ENCODE measurements at regions not wholly inside any gene's neighbourhood (a gene's known extent, or its start where the extent isn't known, plus 50 kb on each side); places are given as distances from the start of the nearest gene placed in this dataset.

DNA sequence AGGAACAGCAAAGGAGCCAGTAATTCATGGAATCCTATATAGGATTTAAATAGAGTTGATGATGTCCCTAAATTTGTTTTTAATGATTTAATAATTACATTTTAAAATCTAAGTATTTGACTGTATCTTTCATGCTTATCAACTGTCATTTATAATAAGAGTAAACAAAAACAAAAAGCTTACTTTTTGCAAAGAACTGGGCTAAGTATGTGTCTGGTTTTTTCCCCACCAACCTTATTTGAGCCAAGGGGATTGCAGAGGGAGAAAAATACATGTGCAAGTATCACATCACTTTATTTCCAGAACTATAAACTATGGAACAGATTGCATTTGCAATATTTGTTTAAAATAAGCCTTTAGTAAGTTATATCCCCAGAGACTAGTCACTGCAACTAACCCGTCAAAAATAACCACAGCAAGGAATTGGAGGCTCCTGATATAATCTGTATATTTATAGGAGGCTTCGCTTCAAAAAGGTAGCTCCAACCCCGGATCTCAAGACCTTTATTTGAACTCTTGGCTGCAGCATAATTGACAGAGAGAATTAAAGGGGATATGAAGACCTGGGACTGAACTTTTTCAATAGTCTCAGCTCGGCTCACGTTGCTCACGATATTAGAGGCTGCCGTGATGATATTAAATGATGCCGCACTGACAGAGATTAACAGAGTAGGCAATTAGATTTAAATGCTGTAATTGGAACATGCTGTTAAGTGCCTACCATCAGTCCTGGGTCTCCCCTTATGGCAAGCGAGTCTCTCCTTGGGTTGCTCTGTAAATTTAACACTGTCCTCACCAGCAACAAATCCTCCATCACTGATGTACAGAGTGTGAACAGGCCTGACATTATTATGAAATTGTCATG lies 329.1 kb upstream of the NFIA start:
- no peak overlapping the region for H3K4me3 Mint-ChIP-seq
- H3K27ac Mint-ChIP-seq, result no peak overlapping the region
- no peaks in the 10 kb centered on the region for H3K4me1 Mint-ChIP-seq (ENCODE audit: low read depth)
- H3K9me3 Mint-ChIP-seq, result no peaks in the 10 kb centered on the region
- no peaks in the 10 kb centered on the region for H3K36me3 Mint-ChIP-seq (ENCODE audit: low read depth)
- no peaks in the 10 kb centered on the region for H3K27me3 Mint-ChIP-seq (ENCODE audit: low read depth)

DNA sequence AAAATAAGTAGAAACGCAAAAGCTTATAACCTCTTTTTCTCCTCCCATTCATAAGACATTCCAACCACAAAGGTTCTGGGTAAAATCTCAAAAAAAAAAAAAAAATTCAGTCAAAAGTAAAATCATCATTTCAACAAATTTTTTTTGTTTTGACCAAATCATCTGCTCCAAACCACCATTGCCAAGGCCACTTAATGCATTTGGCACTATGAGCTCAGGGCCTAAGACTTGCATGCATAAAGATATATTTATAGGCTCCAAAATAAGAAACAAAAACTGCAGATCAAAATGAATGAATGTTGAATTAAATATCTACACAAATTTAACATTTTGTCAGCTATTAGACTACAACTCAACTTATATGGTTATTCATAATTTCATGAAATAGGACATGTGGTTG lies 331.1 kb upstream of the NFIA start:
- Mint-ChIP-seq H3K27me3 (ENCODE audit: low read depth) (no peaks in the 10 kb centered on the region), H3K36me3 (ENCODE audit: low read depth) (no peaks in the 10 kb centered on the region), H3K9me3 (no peaks in the 10 kb centered on the region), H3K4me1 (ENCODE audit: low read depth) (no peaks in the 10 kb centered on the region), H3K27ac (no peak overlapping the region), H3K4me3 (no peak overlapping the region)

DNA sequence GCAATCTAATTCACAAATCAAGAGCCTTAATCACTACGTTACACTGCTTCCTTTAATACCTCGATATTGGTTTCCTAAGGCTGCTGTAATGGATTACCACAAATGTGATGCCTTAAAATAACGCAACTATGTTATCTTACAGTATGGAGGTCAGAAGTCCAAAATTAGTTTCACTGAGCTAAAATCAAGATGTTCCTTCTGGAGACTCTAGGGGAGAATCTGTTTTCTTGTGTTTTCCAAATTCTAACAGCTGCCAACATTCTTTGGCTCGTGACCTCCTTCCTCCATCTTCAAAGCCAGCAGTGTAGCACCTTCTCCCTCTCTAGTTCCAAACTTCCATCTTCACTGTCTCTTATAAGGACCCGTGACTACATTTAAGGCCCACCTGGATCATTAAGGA lies 335.0 kb upstream of the NFIA start:
- no peak overlapping the region for H3K27ac Mint-ChIP-seq
- no peaks in the 10 kb centered on the region for H3K27me3 Mint-ChIP-seq (ENCODE audit: low read depth)
- H3K9me3 Mint-ChIP-seq, result no peaks in the 10 kb centered on the region
- H3K4me1 Mint-ChIP-seq (ENCODE audit: low read depth), result no peaks in the 10 kb centered on the region
- H3K36me3 Mint-ChIP-seq (ENCODE audit: low read depth), result no peaks in the 10 kb centered on the region
- no peak overlapping the region for H3K4me3 Mint-ChIP-seq

DNA sequence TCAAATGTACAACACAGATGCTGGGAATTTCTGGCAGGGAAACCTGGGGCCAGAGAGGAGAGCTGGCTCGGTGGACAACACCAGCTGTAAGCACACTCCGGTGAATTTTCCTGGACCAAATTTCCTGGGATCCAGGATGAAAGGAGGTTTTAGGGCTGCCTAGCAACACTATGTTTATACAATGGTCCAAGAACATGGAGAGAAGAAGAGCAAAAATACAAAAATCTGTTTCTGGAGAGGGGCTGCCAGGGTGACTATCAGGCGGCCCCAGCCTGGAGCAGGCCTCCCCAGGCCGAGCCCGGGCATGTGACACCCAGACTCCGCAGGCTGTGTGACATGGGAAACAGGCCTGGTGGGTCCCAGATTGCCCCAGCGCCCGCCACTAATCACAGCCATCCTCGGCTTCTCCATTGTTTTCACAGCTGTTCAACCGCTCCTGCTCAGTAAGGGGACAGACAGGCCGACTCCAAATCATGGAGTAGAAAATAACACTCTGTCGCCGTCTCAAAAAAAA lies 336.0 kb upstream of the NFIA start:
- no peaks in the 10 kb centered on the region for H3K27me3 Mint-ChIP-seq (ENCODE audit: low read depth)
- no peaks in the 10 kb centered on the region for H3K9me3 Mint-ChIP-seq
- H3K27ac Mint-ChIP-seq, result no peak overlapping the region
- H3K36me3 Mint-ChIP-seq (ENCODE audit: low read depth), result no peaks in the 10 kb centered on the region
- H3K4me3 Mint-ChIP-seq, result no peak overlapping the region
- no peaks in the 10 kb centered on the region for H3K4me1 Mint-ChIP-seq (ENCODE audit: low read depth)

DNA sequence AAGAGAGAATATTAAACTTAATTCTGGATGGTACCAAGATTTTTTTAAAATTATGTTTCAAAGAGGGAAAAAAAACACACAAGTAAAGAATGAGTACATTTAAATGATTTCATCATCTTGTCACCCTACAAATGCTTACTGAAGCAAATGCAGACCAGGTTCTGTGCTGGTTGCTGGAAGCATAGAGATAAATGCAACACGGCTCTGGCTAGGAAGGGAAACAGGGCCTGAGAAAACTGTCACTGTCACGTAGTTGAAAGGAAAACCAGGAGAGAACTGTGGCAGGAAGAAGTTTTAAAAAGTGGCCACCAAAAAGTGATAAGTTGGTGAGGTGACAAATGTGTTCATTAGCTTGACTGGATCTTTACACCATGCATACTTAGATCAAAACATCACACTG lies 336.9 kb upstream of the NFIA start:
- Mint-ChIP-seq H3K4me1 (ENCODE audit: low read depth) (no peaks in the 10 kb centered on the region), H3K27ac (no peak overlapping the region), H3K4me3 (no peak overlapping the region), H3K9me3 (no peaks in the 10 kb centered on the region), H3K36me3 (ENCODE audit: low read depth) (no peaks in the 10 kb centered on the region), H3K27me3 (ENCODE audit: low read depth) (no peaks in the 10 kb centered on the region)

DNA sequence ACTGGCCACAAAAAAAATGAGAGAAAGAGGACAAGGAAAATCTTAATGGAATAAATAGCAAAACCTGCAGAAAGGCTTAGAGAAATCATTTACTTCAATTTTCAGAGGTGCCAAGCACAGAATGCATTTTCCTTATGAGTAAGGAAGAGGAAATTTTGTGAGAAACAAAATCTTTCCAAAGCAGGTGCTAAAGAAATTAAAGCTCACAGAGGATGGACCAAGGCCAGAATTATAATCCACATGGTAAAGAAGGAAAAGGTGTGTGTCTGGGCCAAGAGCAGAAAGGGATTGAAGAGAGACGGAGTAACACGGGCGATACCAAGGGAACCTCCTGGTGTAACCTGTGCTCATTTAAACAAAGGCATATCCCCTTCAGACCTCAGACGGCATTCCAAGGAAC lies 340.0 kb upstream of the NFIA start:
- H3K4me1 Mint-ChIP-seq (ENCODE audit: low read depth), result no peaks in the 10 kb centered on the region
- no peak overlapping the region for H3K27ac Mint-ChIP-seq
- H3K4me3 Mint-ChIP-seq, result no peak overlapping the region
- H3K9me3 Mint-ChIP-seq, result no peaks in the 10 kb centered on the region
- H3K36me3 Mint-ChIP-seq (ENCODE audit: low read depth), result no peaks in the 10 kb centered on the region
- H3K27me3 Mint-ChIP-seq (ENCODE audit: low read depth), result no peaks in the 10 kb centered on the region

DNA sequence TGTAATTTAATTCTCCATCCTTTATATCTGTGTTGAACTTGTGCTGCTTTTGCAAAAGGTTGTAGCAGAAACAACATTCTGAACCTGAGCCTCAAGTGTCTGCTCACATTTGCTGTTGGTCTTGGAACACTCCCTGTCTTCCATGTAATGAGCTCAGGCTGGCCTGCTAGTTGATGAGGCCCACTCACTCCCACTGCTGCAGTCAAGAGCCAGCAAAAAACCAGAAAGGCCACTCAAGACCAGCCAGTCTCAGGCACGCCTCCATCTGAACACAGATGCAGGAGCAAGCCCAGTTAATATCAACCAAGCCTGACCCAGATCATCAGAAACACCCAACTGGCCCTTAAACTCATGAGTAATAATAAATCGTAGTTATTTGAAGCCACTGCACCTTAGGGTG lies 342.2 kb upstream of the NFIA start:
- no peaks in the 10 kb centered on the region for H3K27me3 Mint-ChIP-seq (ENCODE audit: low read depth)
- no peaks in the 10 kb centered on the region for H3K4me1 Mint-ChIP-seq (ENCODE audit: low read depth)
- H3K27ac Mint-ChIP-seq, result no peak overlapping the region
- no peaks in the 10 kb centered on the region for H3K9me3 Mint-ChIP-seq
- no peaks in the 10 kb centered on the region for H3K36me3 Mint-ChIP-seq (ENCODE audit: low read depth)
- H3K4me3 Mint-ChIP-seq, result no peak overlapping the region

DNA sequence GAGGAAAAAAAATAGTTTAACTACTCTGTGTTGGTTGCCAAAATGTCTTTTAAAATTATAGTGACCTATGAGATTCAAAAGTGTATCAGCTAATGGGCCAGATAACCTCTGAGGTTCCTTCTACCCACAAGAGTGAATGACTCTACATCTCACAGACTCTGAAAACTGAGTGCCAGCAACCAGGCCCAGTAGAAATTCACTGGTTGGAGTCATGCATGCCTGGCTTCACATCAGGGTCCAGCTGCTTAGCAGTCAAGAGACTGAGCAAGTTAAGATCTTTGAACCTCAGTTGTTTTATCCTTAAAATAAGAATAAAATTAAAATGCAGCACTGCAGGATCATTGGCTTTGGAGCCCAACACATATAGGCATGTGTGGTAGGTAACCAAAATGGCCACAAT lies 342.6 kb upstream of the NFIA start:
- Mint-ChIP-seq H3K4me1 (ENCODE audit: low read depth) (no peaks in the 10 kb centered on the region), H3K27me3 (ENCODE audit: low read depth) (no peaks in the 10 kb centered on the region), H3K36me3 (ENCODE audit: low read depth) (no peaks in the 10 kb centered on the region), H3K9me3 (no peaks in the 10 kb centered on the region), H3K27ac (no peak overlapping the region), H3K4me3 (no peak overlapping the region)

DNA sequence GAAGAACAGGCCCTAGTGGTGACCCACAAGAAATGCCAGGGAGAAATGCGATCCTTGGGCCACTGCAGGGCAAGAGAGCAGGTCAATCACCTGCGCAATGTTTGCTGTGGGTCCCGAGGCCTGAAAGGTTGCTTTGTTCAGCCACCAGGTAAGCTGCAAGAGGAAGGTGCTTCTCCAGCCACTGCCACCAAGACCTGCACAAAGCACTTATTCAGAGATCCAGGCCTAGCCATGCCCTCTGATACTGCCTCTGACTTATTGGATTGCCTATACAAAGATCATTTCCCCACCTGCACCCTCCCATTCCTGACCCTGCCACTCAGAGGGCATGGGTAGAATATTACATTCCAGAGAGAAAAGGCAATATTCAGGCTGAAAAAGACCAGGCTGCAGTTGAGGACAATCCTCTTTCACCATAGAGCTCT lies 349.4 kb upstream of the NFIA start:
- no peaks in the 10 kb centered on the region for H3K4me1 Mint-ChIP-seq (ENCODE audit: low read depth)
- H3K9me3 Mint-ChIP-seq, result no peaks in the 10 kb centered on the region
- H3K27me3 Mint-ChIP-seq (ENCODE audit: low read depth), result no peaks in the 10 kb centered on the region
- H3K36me3 Mint-ChIP-seq (ENCODE audit: low read depth), result no peaks in the 10 kb centered on the region
- H3K4me3 Mint-ChIP-seq, result no peak overlapping the region
- H3K27ac Mint-ChIP-seq, result no peak overlapping the region

DNA sequence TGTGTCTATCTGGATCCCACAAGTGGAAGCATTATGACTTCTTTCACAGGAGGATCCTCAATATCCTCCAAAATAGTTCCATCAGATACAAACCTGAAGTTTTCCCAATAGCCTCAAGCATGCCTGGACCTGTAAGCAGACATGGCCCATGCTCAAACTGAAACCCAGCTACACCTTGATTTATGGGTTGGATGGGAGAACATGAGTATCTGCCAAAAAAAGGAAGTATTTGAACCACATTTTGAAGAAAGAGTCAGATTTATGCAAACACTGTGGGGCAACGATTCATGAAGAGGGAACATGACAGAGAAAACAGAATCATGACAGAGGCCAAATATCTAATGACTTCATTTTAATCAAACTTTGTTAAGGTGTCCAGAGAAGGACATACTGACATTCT lies 351.0 kb upstream of the NFIA start:
- H3K27me3 Mint-ChIP-seq (ENCODE audit: low read depth), result no peaks in the 10 kb centered on the region
- no peak overlapping the region for H3K4me3 Mint-ChIP-seq
- H3K36me3 Mint-ChIP-seq (ENCODE audit: low read depth), result no peaks in the 10 kb centered on the region
- no peaks in the 10 kb centered on the region for H3K9me3 Mint-ChIP-seq
- H3K27ac Mint-ChIP-seq, result no peak overlapping the region
- no peaks in the 10 kb centered on the region for H3K4me1 Mint-ChIP-seq (ENCODE audit: low read depth)

DNA sequence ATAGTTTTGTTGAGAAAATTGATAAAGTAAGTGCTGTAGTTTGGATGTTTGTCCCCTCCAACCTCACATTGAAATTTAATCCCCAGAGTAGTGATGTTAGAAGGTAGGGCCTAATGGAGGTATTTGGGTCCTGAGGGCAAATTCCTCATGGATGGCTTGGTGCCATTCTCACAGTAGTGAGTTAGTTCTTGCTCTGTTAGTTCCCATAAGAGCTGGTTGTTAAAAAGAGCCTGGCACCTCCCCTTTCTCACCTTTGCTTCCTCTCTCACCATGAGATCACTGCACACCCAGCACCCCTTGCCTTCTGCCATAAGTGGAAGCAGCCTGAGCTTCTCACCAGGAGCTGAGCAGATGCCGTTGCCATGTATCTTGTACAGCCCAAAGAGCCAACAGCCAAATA lies 354.8 kb upstream of the NFIA start:
- Mint-ChIP-seq H3K4me3 (no peak overlapping the region), H3K36me3 (ENCODE audit: low read depth) (no peaks in the 10 kb centered on the region)

DNA sequence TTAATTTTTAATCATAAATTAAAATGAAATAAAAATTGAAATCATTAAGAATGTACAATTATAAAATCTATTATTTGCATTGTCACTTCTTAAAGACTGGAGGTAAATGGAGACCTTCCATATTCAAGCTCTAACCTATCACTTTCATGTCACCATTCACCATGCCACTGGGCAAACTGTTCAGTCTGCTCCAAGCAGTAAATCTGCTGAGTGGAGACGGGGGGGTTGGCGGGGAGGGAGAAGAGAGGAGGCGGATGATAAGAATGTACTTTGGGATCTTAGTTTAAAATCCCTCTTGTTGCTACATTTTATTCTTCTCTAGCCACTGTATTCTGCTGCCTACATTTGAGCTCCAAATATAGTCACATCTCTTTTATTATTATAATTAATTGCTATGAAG lies 365.9 kb upstream of the NFIA start:
- H3K9me3 Mint-ChIP-seq, result peaks cover 2% of the 10 kb centered on the region
- no peak overlapping the region for H3K4me3 Mint-ChIP-seq
- no peak overlapping the region for H3K27ac Mint-ChIP-seq
- no peaks in the 10 kb centered on the region for H3K36me3 Mint-ChIP-seq (ENCODE audit: low read depth)
- H3K4me1 Mint-ChIP-seq (ENCODE audit: low read depth), result no peaks in the 10 kb centered on the region
- no peaks in the 10 kb centered on the region for H3K27me3 Mint-ChIP-seq (ENCODE audit: low read depth)

More for the DNA sequence above, 354.8 kb upstream of the NFIA start:
- Mint-ChIP-seq H3K4me1 (ENCODE audit: low read depth) (no peaks in the 10 kb centered on the region), H3K9me3 (no peaks in the 10 kb centered on the region), H3K27me3 (ENCODE audit: low read depth) (no peaks in the 10 kb centered on the region), H3K27ac (no peak overlapping the region)

DNA sequence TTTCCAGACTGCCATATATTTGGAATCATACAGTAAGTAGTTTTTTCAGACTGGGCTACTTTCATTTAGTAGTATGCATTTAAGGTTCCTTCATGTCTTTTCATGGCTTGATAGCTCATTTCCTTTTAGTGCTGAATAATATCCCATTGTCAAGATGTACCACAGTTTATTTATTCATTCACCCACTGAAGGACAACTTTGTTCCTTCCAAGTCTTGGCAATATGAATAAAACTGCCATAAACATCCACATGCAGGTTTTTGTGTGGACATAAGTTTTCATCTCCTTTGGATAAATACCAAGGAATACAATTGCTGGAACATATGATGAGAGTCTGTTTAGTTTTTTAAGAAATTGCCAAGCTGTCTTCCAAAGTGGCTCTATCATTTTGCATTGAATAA lies 366.4 kb upstream of the NFIA start:
- Mint-ChIP-seq H3K27ac (no peak overlapping the region), H3K4me1 (ENCODE audit: low read depth) (no peaks in the 10 kb centered on the region)

DNA sequence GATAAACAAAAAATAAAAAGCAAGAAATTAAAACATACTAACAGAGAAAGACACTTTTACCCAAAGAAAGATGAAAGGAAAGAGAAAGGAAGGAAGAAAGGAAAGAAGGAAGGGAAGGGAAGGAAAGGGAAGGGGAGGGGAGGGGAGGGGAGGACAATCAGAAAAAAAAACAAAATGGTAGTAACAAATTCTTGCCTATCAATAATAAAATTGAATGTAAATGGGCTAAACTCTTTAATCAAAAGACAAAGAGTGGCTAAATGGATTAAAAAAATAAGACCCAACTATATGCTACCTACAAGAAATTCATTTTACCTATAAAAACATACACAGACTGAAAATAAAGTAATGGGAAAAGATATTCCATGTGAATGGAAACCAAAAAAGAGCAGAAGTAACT lies 372.9 kb upstream of the NFIA start:
- H3K4me3 Mint-ChIP-seq, result no peak overlapping the region
- H3K27ac Mint-ChIP-seq, result no peak overlapping the region
- no peaks in the 10 kb centered on the region for H3K36me3 Mint-ChIP-seq (ENCODE audit: low read depth)
- no peaks in the 10 kb centered on the region for H3K27me3 Mint-ChIP-seq (ENCODE audit: low read depth)
- no peaks in the 10 kb centered on the region for H3K4me1 Mint-ChIP-seq (ENCODE audit: low read depth)
- H3K9me3 Mint-ChIP-seq, result peaks cover 2% of the 10 kb centered on the region

More for the DNA sequence above, 366.4 kb upstream of the NFIA start:
- no peak overlapping the region for H3K4me3 Mint-ChIP-seq
- no peaks in the 10 kb centered on the region for H3K36me3 Mint-ChIP-seq (ENCODE audit: low read depth)
- H3K27me3 Mint-ChIP-seq (ENCODE audit: low read depth), result no peaks in the 10 kb centered on the region
- H3K9me3 Mint-ChIP-seq, result peaks cover 2% of the 10 kb centered on the region

DNA sequence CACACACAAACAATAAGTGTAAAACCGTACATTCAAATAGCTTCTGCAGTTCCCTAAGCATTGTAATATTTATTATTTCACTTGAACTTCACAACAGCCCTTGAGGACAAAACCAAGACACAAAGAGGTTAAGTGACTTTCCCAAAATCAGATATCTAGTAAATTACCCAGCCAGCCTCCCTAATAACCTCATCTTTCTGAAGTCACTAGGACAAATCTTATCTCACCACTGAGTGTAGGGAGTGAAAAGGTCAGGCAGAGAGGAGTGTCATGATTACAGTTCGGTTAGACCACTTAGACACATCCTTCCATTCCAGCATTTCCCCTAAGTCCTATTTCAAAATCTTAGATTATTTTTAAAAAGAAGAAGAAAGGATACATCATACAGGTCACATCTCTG lies 377.3 kb upstream of the NFIA start:
- Mint-ChIP-seq H3K9me3 (no peaks in the 10 kb centered on the region), H3K36me3 (ENCODE audit: low read depth) (no peaks in the 10 kb centered on the region), H3K27ac (no peak overlapping the region), H3K4me3 (no peak overlapping the region), H3K27me3 (ENCODE audit: low read depth) (no peaks in the 10 kb centered on the region), H3K4me1 (ENCODE audit: low read depth) (no peaks in the 10 kb centered on the region)

Data from T-helper 1 cell treated with Interleukin-12 subunit alpha and Interleukin-12 subunit beta and Interleukin-4 antibody, amounts not matched to agents 30 μg/mL and 1 μg/mL, for 36 hours (primary cell).